CD4-positive, alpha-beta memory T cell (primary cell): ENCODE measurements at regions not wholly inside any gene's neighbourhood (a gene's known extent, or its start where the extent isn't known, plus 50 kb on each side); places are given as distances from the start of the nearest gene placed in this dataset.
"Not testable (repeated sequence)": the region's sequence is repeated elsewhere in the genome, so short reads cannot be mapped to it uniquely, and the experiment has no call there.

Experiments
- CTCF ChIA-PET: fragments of 350-600 bp; sonication (Branson Sonifier 250); formaldehyde crosslinking; loops from one replicate; lab custom pipeline; 2021; ENCODE audit warnings: inconsistent platforms; ENCODE audit not compliant: partially characterized antibody; lab: Charles Lee
- POLR2A ChIA-PET: fragments of 350-600 bp; sonication (Branson Sonifier 250); formaldehyde crosslinking; loops from one replicate; lab custom pipeline; 2021; ENCODE audit not compliant: partially characterized antibody; lab: Charles Lee
- DNase-seq, 5 donors: peaks; one replicate each; pipeline versions ENCODE4 v3.0.0 to v3.0.0-alpha.2; 2020 to 2022; ENCODE audit warnings: mixed read lengths in 1 of 5
- H3K27ac ChIP-seq: one replicate; pipeline ENCODE4 v1.7.0; 2013; ENCODE audit warnings: low read depth, low read length
- H3K27me3 ChIP-seq: 2 replicates; pipeline ENCODE4 v1.7.0; 2013; ENCODE audit warnings: mild to moderate bottlenecking, low read length, moderate library complexity; ENCODE audit not compliant: insufficient read depth
- H3K36me3 ChIP-seq: 2 replicates; pipeline ENCODE4 v1.7.0; 2013; ENCODE audit warnings: mild to moderate bottlenecking, low read length, moderate library complexity; ENCODE audit not compliant: insufficient read depth
- H3K4me1 ChIP-seq: 2 replicates; pipeline ENCODE4 v1.7.0; 2013; ENCODE audit warnings: mild to moderate bottlenecking, low read length, moderate library complexity; ENCODE audit not compliant: insufficient read depth
- H3K4me3 ChIP-seq, 2 donors: one replicate each; pipeline ENCODE4 v1.7.0; 2013; ENCODE audit warnings: low read length in 2 of 2, mild to moderate bottlenecking in 1 of 2
- H3K9me3 ChIP-seq, 2 donors: one replicate each; pipeline ENCODE4 v1.7.0; 2013; ENCODE audit warnings: low read length in 2 of 2, control low read depth in 1 of 2; ENCODE audit not compliant: control insufficient read depth in 1 of 2
- H3K27ac Mint-ChIP-seq, 7 donors: one replicate each; pipeline ENCODE4 v1.8.0; 2020 to 2021; ENCODE audit warnings: mixed read lengths in 7 of 7, mild to moderate bottlenecking in 6 of 7, inconsistent platforms in 3 of 7, moderate library complexity in 3 of 7
- H3K27me3 Mint-ChIP-seq, 2 donors: one replicate each; pipeline ENCODE4 v1.8.0; 2020 to 2021; ENCODE audit warnings: mixed read lengths in 2 of 2
- H3K36me3 Mint-ChIP-seq, 2 donors: one replicate each; pipeline ENCODE4 v1.8.0; 2020 to 2021; ENCODE audit warnings: mixed read lengths in 2 of 2, inconsistent platforms in 1 of 2, mild to moderate bottlenecking in 1 of 2
- H3K4me1 Mint-ChIP-seq, 4 donors: one replicate each; pipeline ENCODE4 v1.8.0; 2020 to 2021; ENCODE audit warnings: mixed read lengths in 4 of 4, mild to moderate bottlenecking in 1 of 4
- H3K4me3 Mint-ChIP-seq, 8 donors: one replicate each; pipeline ENCODE4 v1.8.0; 2020 to 2021; ENCODE audit warnings: mixed read lengths in 8 of 8, mild to moderate bottlenecking in 7 of 8, moderate library complexity in 6 of 8, inconsistent platforms in 3 of 8
- H3K9me3 Mint-ChIP-seq, 8 donors: one replicate each; pipeline ENCODE4 v1.8.0; 2020 to 2021; ENCODE audit warnings: mixed read lengths in 8 of 8, mild to moderate bottlenecking in 5 of 8, inconsistent platforms in 3 of 8, moderate library complexity in 1 of 8
- intact Hi-C: fragments of 100-400 bp; cut with micrococcal nuclease; formaldehyde crosslinking; loops from one replicate; pipeline ENCODE4 v1.15.1; 2023

DNA sequence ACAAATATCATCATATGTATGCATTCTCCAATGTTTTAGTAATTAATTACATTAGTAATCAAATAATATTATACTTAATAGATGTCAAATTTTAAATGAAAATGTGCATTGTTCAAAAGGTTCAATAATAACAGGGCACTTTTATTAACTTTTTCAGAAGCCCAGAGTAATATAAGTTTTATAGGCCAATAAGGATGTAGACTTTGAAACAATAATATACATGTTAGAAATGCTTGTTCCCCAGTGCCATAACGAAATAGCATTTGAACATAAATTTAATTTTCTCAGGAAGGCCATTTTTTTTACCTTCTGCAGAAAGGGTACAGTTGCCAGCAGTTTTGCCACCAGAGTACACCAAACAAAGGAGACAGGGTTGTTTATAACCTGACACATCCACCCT lies 1133.9 kb upstream of the LRRTM3 start:
- H3K4me1 ChIP-seq, result no peaks in the 10 kb centered on the region
- Mint-ChIP-seq H3K4me1 (no peaks in the 10 kb centered on the region), H3K9me3 (peaks cover 0 to 12% (median 2%) of the 10 kb centered on the region in 8 donors), H3K27me3 (no peaks in the 10 kb centered on the region), H3K36me3 (no peaks in the 10 kb centered on the region), H3K4me3 (no peak overlapping the region), H3K27ac (no peak overlapping the region)
- no peak overlapping the region for H3K27ac ChIP-seq
- H3K4me3 ChIP-seq, result no peak overlapping the region
- H3K9me3 ChIP-seq, result no peaks in the 10 kb centered on the region
- no peak for DNase-seq
- CTCF ChIA-PET, result no interaction called here
- H3K36me3 ChIP-seq, result no peaks in the 10 kb centered on the region
- POLR2A ChIA-PET, result no interaction called here
- intact Hi-C loops, result no loop called here
- H3K27me3 ChIP-seq, result no peaks in the 10 kb centered on the region

DNA sequence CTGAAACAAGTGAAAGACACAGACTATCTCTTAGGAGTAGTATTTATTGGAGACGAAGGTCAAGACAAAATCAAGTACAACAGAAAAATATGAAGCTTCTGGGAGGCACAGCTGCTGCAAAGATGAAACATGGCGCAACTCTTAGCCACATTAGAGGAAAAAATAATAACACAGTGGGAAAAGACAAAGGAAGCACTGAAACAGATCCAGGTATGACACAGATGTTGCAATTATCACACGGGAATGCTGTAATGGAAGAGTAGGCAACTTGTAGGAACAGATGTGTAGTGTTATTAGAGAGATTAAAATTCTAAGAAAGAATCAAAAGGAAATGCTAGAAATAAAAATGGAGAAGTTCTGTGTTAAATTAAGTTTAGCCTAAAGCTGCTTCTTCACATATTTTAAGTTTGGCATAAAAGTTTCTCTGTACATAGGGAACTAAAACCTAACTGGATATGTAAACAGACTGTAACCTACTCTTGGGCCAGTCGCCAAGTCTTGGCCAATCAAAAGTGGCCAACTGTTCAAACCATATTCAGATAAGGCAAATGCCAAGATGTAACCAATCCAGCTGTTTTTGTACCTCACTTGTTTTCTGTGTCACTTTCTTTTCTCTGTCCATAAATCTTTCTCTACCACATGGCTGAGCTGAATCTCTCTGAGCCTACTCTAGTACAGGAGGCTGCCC lies 1132.0 kb upstream of the LRRTM3 start:
- Histone ChIP-seq H3K36me3 (no peaks in the 10 kb centered on the region), H3K27ac (no peak overlapping the region), H3K9me3 (no peaks in the 10 kb centered on the region), H3K4me3 (no peak overlapping the region), H3K27me3 (no peaks in the 10 kb centered on the region), H3K4me1 (no peaks in the 10 kb centered on the region)
- H3K4me3 Mint-ChIP-seq, result no peak overlapping the region
- CTCF ChIA-PET, result no interaction called here
- POLR2A ChIA-PET, result no interaction called here
- no peaks in the 10 kb centered on the region for H3K36me3 Mint-ChIP-seq
- no peaks in the 10 kb centered on the region for H3K4me1 Mint-ChIP-seq
- no peaks in the 10 kb centered on the region for H3K27me3 Mint-ChIP-seq
- no peak overlapping the region for H3K27ac Mint-ChIP-seq
- DNase-seq, result no peak
- intact Hi-C loops, result no loop called here
- peaks cover 0 to 16% (median 3%) of the 10 kb centered on the region in 8 donors for H3K9me3 Mint-ChIP-seq

DNA sequence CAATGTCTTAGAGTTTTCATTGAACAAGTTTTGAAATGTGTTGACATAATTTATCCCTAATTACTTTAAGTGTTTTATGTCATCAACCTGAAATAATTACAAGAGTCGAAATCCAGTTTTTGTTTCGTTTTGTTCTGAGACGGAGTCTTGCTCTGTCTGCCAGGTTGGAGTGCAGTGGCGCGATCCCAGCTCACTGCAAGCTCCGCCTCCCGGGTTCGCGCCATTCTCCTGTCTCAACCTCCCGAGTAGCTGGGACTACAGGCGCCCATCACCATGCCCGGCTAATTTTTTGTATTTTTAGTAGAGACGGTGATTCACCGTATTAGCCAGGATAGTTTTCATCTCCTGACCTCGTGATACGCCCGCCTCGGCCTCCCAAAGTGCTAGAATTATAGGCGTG lies 1131.0 kb upstream of the LRRTM3 start:
- H3K4me3 Mint-ChIP-seq, H3K27me3 ChIP-seq, H3K27ac ChIP-seq, H3K4me3 ChIP-seq, H3K4me1 Mint-ChIP-seq, H3K27ac Mint-ChIP-seq, H3K36me3 Mint-ChIP-seq, H3K9me3 ChIP-seq, H3K27me3 Mint-ChIP-seq, DNase-seq, CTCF ChIA-PET, POLR2A ChIA-PET, intact Hi-C loops, H3K4me1 ChIP-seq, H3K36me3 ChIP-seq: not testable (repeated sequence)
- peaks cover 0 to 16% (median 3%) of the 10 kb centered on the region in 8 donors for H3K9me3 Mint-ChIP-seq

DNA sequence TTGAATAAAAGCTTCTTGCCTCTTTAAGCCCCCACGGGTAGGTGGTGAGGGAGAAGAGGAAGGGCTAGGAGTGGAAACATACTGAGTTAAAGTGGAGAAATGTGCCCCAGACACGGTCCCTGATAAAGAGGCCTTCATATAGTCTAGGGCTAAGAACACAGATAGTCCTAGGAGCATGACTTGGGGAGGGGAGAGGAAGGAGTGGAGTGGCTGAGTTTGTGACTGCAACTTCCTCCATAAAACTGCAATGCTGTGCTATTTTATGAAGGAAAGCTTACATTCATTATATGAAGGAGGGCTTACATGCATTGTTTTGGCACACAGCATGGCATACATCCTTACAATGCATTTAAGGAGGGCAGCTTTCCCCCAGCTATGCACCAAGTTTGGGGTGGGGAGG lies 1129.4 kb upstream of the LRRTM3 start:
- intact Hi-C loops, result no loop called here
- H3K27ac Mint-ChIP-seq, result peak overlapping the region in 1 of 7 donors; percentile 6
- POLR2A ChIA-PET, result no interaction called here
- no peaks in the 10 kb centered on the region for H3K4me1 Mint-ChIP-seq
- Histone ChIP-seq H3K9me3 (no peaks in the 10 kb centered on the region), H3K36me3 (no peaks in the 10 kb centered on the region), H3K27me3 (no peaks in the 10 kb centered on the region), H3K4me3 (no peak overlapping the region), H3K27ac (no peak overlapping the region), H3K4me1 (no peaks in the 10 kb centered on the region)
- H3K36me3 Mint-ChIP-seq, result no peaks in the 10 kb centered on the region
- peaks cover 0 to 16% (median 2%) of the 10 kb centered on the region in 8 donors for H3K9me3 Mint-ChIP-seq
- DNase-seq, result no peak
- H3K4me3 Mint-ChIP-seq, result no peak overlapping the region
- CTCF ChIA-PET, result no interaction called here
- H3K27me3 Mint-ChIP-seq, result no peaks in the 10 kb centered on the region

DNA sequence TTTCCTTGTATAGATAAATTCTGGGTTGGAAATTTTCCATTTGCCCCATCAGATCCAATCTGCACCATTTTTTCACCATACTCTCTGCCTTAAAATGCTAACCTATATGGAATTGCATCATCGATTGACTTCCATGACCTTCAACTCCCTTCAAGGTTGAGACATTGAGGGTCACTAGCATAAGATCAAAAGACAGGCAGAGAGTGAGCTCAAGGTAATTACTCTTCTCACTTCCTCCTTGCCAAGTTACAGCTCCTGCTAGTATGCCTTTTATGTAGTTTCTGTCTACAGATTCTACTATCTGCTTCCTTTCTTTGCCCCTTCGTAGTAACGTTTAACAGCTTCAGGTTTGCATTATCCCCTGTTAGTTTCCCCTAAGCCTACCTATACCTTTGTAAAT lies 1127.7 kb upstream of the LRRTM3 start:
- Histone ChIP-seq H3K36me3 (no peaks in the 10 kb centered on the region), H3K4me3 (no peak overlapping the region), H3K27ac (no peak overlapping the region), H3K27me3 (no peaks in the 10 kb centered on the region), H3K9me3 (no peaks in the 10 kb centered on the region), H3K4me1 (no peaks in the 10 kb centered on the region)
- no peak for DNase-seq
- Mint-ChIP-seq H3K27me3 (no peaks in the 10 kb centered on the region), H3K4me1 (no peaks in the 10 kb centered on the region), H3K4me3 (no peak overlapping the region), H3K36me3 (no peaks in the 10 kb centered on the region), H3K9me3 (peaks cover 0 to 18% (median 2%) of the 10 kb centered on the region in 8 donors), H3K27ac (no peak overlapping the region)
- intact Hi-C loops, result no loop called here
- ChIA-PET CTCF (no interaction called here), POLR2A (no interaction called here)

DNA sequence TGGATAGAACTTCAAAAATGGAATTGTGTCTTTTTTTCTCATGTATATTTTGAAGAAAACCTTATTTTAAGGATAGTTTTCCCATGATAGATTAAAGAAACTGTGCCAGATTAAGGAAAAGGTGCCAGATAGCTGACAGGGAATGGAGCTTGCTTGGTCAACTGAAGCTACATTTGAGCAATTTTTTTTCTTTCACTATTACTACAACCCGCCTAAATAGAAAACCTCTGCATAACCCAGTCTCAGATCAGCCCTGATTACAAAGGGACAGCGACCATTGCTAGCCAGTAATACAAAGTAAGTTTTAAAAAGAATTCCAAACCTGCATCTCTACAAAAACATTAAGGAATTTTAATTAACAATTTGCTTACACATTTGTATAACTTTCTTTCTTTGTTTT lies 1123.4 kb upstream of the LRRTM3 start:
- Mint-ChIP-seq H3K4me1 (no peaks in the 10 kb centered on the region), H3K27ac (no peak overlapping the region), H3K4me3 (no peak overlapping the region), H3K36me3 (no peaks in the 10 kb centered on the region), H3K27me3 (no peaks in the 10 kb centered on the region), H3K9me3 (peaks cover 0 to 9% (median 4%) of the 10 kb centered on the region in 8 donors)
- intact Hi-C loops, result no loop called here
- Histone ChIP-seq H3K4me1 (no peaks in the 10 kb centered on the region), H3K4me3 (no peak overlapping the region), H3K36me3 (no peaks in the 10 kb centered on the region), H3K27ac (no peak overlapping the region), H3K9me3 (no peaks in the 10 kb centered on the region), H3K27me3 (no peaks in the 10 kb centered on the region)
- CTCF ChIA-PET, result no interaction called here
- no peak for DNase-seq
- POLR2A ChIA-PET, result no interaction called here

DNA sequence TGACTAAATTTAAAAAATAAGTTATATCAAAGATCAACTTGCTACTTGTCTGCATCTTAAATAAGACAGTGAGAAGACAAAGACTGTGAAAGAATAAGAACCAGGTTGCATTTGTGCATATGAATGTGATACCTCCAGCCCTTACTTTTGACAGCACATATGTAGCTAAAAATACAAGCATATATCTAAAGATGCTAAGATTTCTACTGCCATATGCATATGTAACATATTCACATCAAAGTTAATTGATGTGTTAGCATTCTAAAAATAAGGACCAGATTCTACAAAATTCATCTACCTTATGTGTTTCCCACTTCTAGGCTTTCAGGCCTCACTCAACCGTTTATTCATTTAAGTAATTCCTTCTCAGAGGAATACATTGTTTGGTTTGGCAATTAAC lies 1120.3 kb upstream of the LRRTM3 start:
- no peaks in the 10 kb centered on the region for H3K4me1 Mint-ChIP-seq
- H3K9me3 Mint-ChIP-seq, result peaks cover 0 to 8% (median 2%) of the 10 kb centered on the region in 8 donors
- no peak for DNase-seq
- H3K36me3 Mint-ChIP-seq, result no peaks in the 10 kb centered on the region
- Histone ChIP-seq H3K27me3 (no peaks in the 10 kb centered on the region), H3K4me1 (no peaks in the 10 kb centered on the region), H3K9me3 (no peaks in the 10 kb centered on the region), H3K4me3 (no peak overlapping the region), H3K27ac (no peak overlapping the region), H3K36me3 (no peaks in the 10 kb centered on the region)
- ChIA-PET POLR2A (no interaction called here), CTCF (no interaction called here)
- no peak overlapping the region for H3K27ac Mint-ChIP-seq
- intact Hi-C loops, result no loop called here
- H3K27me3 Mint-ChIP-seq, result no peaks in the 10 kb centered on the region
- no peak overlapping the region for H3K4me3 Mint-ChIP-seq

DNA sequence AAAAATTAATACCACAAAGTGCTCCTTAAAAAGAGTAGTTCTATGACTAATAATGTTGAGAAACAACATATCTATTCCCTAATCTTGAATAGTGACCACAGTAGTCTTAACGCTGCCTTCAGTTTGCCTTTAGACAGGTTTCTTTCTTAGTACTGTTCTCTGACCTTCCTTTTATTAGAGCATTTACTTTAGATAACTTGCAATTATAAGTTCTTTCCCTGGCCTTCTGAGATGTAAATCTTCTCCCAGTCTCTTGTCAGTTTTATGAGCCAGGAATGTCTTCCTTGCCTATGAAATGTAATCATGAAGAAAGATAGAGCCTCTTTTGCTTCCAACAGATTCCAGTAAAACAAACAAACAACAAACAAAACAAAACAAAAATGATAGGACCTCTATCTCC lies 1119.8 kb upstream of the LRRTM3 start:
- Histone ChIP-seq H3K36me3 (no peaks in the 10 kb centered on the region), H3K4me1 (no peaks in the 10 kb centered on the region), H3K27me3 (no peaks in the 10 kb centered on the region), H3K27ac (no peak overlapping the region), H3K4me3 (no peak overlapping the region), H3K9me3 (no peaks in the 10 kb centered on the region)
- no peak for DNase-seq
- no peak overlapping the region for H3K4me3 Mint-ChIP-seq
- CTCF ChIA-PET, result no interaction called here
- no peaks in the 10 kb centered on the region for H3K4me1 Mint-ChIP-seq
- intact Hi-C loops, result no loop called here
- no peaks in the 10 kb centered on the region for H3K27me3 Mint-ChIP-seq
- POLR2A ChIA-PET, result no interaction called here
- H3K9me3 Mint-ChIP-seq, result peaks cover 0 to 6% (median 2%) of the 10 kb centered on the region in 8 donors
- H3K27ac Mint-ChIP-seq, result no peak overlapping the region
- H3K36me3 Mint-ChIP-seq, result no peaks in the 10 kb centered on the region
